Gastroesophageal sphincter (tissue), 3 donors: ENCODE measurements at regions not wholly inside any gene's neighbourhood (a gene's known extent, or its start where the extent isn't known, plus 50 kb on each side); places are given as distances from the start of the nearest gene placed in this dataset.

Source experiments
- EP300 ChIP-seq: sonication (generic); formaldehyde crosslinking; IDR thresholded peaks from one replicate; pipeline ENCODE4 v1.6.1; 2017; ENCODE audit warnings: antibody characterized with exemption, mild to moderate bottlenecking
- POLR2A ChIP-seq, 2 donors: fragments of 450-650 bp; IDR thresholded peaks; one replicate each; pipeline ENCODE4 v1.6.1; 2017; ENCODE audit warnings: antibody characterized with exemption in 2 of 2, mild to moderate bottlenecking in 2 of 2, moderate library complexity in 1 of 2
- TF ChIP-seq, protein P1 (sequence below), 4 experiments: fragments of 200-600 bp in 2 of 4; fragments of 450-650 bp in 2 of 4; sonication (generic) in 1 of 4; IDR thresholded peaks; one replicate each; pipeline ENCODE4 v1.5.1; 2017 to 2019; ENCODE audit warnings: antibody characterized with exemption in 4 of 4, mild to moderate bottlenecking in 2 of 4, moderate library complexity in 2 of 4

DNA sequence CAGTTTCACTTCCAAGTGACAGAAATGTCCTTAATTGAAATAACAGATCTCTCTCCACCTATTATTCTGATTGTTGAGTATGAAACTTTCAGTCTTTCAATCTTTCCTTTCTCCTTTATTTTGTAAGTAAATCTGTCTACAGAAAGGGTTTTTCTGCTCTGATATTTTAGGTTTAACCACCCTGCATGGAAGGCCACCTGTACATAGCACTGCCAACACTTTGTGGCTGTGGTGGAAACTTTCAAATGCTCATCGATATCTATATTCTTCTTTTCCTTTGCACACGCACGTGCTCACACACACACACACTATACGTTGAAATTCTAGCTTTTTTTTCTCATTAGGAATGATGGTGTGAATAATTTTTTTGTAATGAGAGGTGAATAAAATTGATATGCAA lies 1179.3 kb downstream of the KCNT2 start:
- TF ChIP-seq, protein P1, sequence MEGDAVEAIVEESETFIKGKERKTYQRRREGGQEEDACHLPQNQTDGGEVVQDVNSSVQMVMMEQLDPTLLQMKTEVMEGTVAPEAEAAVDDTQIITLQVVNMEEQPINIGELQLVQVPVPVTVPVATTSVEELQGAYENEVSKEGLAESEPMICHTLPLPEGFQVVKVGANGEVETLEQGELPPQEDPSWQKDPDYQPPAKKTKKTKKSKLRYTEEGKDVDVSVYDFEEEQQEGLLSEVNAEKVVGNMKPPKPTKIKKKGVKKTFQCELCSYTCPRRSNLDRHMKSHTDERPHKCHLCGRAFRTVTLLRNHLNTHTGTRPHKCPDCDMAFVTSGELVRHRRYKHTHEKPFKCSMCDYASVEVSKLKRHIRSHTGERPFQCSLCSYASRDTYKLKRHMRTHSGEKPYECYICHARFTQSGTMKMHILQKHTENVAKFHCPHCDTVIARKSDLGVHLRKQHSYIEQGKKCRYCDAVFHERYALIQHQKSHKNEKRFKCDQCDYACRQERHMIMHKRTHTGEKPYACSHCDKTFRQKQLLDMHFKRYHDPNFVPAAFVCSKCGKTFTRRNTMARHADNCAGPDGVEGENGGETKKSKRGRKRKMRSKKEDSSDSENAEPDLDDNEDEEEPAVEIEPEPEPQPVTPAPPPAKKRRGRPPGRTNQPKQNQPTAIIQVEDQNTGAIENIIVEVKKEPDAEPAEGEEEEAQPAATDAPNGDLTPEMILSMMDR (IDR thresholded peaks at IDR 0.05), result no peak
- TF ChIP-seq POLR2A (IDR thresholded peaks at IDR 0.05) (no peak), EP300 (no peak)
